Tibial nerve (tissue), 4 donors: ENCODE measurements at regions not wholly inside any gene's neighbourhood (a gene's known extent, or its start where the extent isn't known, plus 50 kb on each side); places are given as distances from the start of the nearest gene placed in this dataset.

Source experiments
- EP300 ChIP-seq, 2 donors: sonication (generic); formaldehyde crosslinking; IDR thresholded peaks; one replicate each; pipeline ENCODE4 v1.6.1; 2017; ENCODE audit warnings: antibody characterized with exemption in 2 of 2, mild to moderate bottlenecking in 1 of 2
- POLR2A ChIP-seq, 2 donors: fragments of 450-650 bp; IDR thresholded peaks; one replicate each; pipeline ENCODE4 v1.6.1; 2017; ENCODE audit warnings: antibody characterized with exemption in 2 of 2, mild to moderate bottlenecking in 2 of 2, moderate library complexity in 2 of 2
- TF ChIP-seq, protein P1 (sequence below), 5 experiments: fragments of 200-600 bp in 3 of 5; fragments of 450-650 bp in 2 of 5; sonication (generic) in 3 of 5; IDR thresholded peaks; one replicate each; pipeline ENCODE4 v1.5.1; 2016 to 2019; ENCODE audit warnings: antibody characterized with exemption in 5 of 5, mild to moderate bottlenecking in 3 of 5, moderate library complexity in 2 of 5

DNA sequence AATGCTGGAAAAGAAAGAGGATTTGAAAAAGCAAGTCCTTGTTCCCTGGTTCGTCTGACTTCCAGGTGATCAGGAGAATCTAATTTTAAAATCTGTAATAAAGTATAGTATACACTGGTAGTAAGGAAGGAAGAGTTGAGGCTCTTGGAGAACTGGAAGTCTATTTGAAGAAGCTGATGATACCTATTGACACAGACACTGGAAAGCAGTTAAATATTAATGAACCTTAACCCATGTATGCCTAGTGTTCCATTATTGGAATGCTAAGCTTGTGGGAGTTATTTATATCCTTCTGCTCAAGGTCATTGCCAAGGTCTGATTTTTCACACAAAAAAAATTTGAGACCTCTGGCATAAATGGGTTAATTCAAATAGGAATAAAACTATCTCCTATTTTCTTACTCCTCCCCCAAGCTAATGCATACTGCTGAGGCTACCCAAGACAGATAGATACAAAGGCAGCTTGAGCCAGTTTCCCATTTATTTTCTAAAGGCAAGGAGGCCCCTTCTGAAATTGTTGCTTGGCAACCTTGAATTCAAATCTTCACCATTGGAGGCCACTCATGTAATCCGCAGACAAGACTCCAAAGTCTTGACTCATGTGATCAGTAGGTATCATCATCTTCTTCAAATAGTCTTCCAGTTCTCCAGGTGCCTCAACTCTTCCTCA is 110.2 kb downstream of the FZD1 start:
- TF ChIP-seq, protein P1, sequence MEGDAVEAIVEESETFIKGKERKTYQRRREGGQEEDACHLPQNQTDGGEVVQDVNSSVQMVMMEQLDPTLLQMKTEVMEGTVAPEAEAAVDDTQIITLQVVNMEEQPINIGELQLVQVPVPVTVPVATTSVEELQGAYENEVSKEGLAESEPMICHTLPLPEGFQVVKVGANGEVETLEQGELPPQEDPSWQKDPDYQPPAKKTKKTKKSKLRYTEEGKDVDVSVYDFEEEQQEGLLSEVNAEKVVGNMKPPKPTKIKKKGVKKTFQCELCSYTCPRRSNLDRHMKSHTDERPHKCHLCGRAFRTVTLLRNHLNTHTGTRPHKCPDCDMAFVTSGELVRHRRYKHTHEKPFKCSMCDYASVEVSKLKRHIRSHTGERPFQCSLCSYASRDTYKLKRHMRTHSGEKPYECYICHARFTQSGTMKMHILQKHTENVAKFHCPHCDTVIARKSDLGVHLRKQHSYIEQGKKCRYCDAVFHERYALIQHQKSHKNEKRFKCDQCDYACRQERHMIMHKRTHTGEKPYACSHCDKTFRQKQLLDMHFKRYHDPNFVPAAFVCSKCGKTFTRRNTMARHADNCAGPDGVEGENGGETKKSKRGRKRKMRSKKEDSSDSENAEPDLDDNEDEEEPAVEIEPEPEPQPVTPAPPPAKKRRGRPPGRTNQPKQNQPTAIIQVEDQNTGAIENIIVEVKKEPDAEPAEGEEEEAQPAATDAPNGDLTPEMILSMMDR (IDR thresholded peaks at IDR 0.05) = no peak
- no peak for TF ChIP-seq POLR2A (IDR thresholded peaks at IDR 0.05)
- no peak for TF ChIP-seq EP300 (IDR thresholded peaks at IDR 0.05)
